ENCODE measurements at regions not wholly inside any gene's neighbourhood (a gene's known extent, or its start where the extent isn't known, plus 50 kb on each side); places are given as distances from the start of the nearest gene placed in this dataset.

- H3K4me1 ChIP-seq (ENCODE audit: control insufficient read depth in 1 of 2, insufficient read depth in 1 of 2, low read depth in 1 of 2, low read length in 1 of 2): no peaks in the 10 kb centered on the region
- no peaks in the 10 kb centered on the region for H3K36me3 ChIP-seq
- no peak overlapping the region for H3K4me3 ChIP-seq (ENCODE audit: low read depth in 1 of 2, low read length in 1 of 2)
- H3K27me3 ChIP-seq: no peaks in the 10 kb centered on the region
- H3K27ac ChIP-seq: no peak overlapping the region
- TF ChIP-seq CTCF (IDR thresholded peaks at IDR 0.05): no peak
- H3K9me3 ChIP-seq: no peaks in the 10 kb centered on the region
These were observed 362.6 kb downstream of the CD109 start for GRCh38 chr6:74058606-74059005.

GRCh38 chr6:74057326-74057725, 361.3 kb downstream of the CD109 start:
- Histone ChIP-seq H3K4me1 (ENCODE audit: control insufficient read depth in 1 of 2, insufficient read depth in 1 of 2, low read depth in 1 of 2, low read length in 1 of 2) (no peaks in the 10 kb centered on the region), H3K27me3 (no peaks in the 10 kb centered on the region), H3K27ac (no peak overlapping the region), H3K36me3 (no peaks in the 10 kb centered on the region), H3K9me3 (no peaks in the 10 kb centered on the region), H3K4me3 (ENCODE audit: low read depth in 1 of 2, low read length in 1 of 2) (no peak overlapping the region)
- TF ChIP-seq CTCF (IDR thresholded peaks at IDR 0.05): no peak

GRCh38 chr6:74054190-74054589, 358.2 kb downstream of the CD109 start:
- H3K4me3 ChIP-seq (ENCODE audit: low read depth in 1 of 2, low read length in 1 of 2): no peak overlapping the region
- no peaks in the 10 kb centered on the region for H3K36me3 ChIP-seq
- H3K9me3 ChIP-seq: no peaks in the 10 kb centered on the region
- no peaks in the 10 kb centered on the region for H3K4me1 ChIP-seq (ENCODE audit: control insufficient read depth in 1 of 2, insufficient read depth in 1 of 2, low read depth in 1 of 2, low read length in 1 of 2)
- no peak overlapping the region for H3K27ac ChIP-seq
- no peaks in the 10 kb centered on the region for H3K27me3 ChIP-seq
- no peak for TF ChIP-seq CTCF (IDR thresholded peaks at IDR 0.05)

GRCh38 chr6:74050921-74051320, 354.9 kb downstream of the CD109 start:
- Histone ChIP-seq H3K27ac (no peak overlapping the region), H3K27me3 (no peaks in the 10 kb centered on the region), H3K4me1 (ENCODE audit: control insufficient read depth in 1 of 2, insufficient read depth in 1 of 2, low read depth in 1 of 2, low read length in 1 of 2) (no peaks in the 10 kb centered on the region), H3K36me3 (no peaks in the 10 kb centered on the region), H3K4me3 (ENCODE audit: low read depth in 1 of 2, low read length in 1 of 2) (no peak overlapping the region), H3K9me3 (no peaks in the 10 kb centered on the region)
- TF ChIP-seq CTCF (IDR thresholded peaks at IDR 0.05): no peak

- H3K4me3 ChIP-seq (ENCODE audit: low read depth in 1 of 2, low read length in 1 of 2): no peak overlapping the region
- H3K27me3 ChIP-seq: no peaks in the 10 kb centered on the region
- no peaks in the 10 kb centered on the region for H3K4me1 ChIP-seq (ENCODE audit: control insufficient read depth in 1 of 2, insufficient read depth in 1 of 2, low read depth in 1 of 2, low read length in 1 of 2)
- no peaks in the 10 kb centered on the region for H3K9me3 ChIP-seq
- H3K36me3 ChIP-seq: no peaks in the 10 kb centered on the region
- no peak overlapping the region for H3K27ac ChIP-seq
- no peak for TF ChIP-seq CTCF (IDR thresholded peaks at IDR 0.05)
These were observed 352.4 kb downstream of the CD109 start for GRCh38 chr6:74048387-74048786.
